ENCODE measurements at regions not wholly inside any gene's neighbourhood (a gene's known extent, or its start where the extent isn't known, plus 50 kb on each side); places are given as distances from the start of the nearest gene placed in this dataset.

DNA sequence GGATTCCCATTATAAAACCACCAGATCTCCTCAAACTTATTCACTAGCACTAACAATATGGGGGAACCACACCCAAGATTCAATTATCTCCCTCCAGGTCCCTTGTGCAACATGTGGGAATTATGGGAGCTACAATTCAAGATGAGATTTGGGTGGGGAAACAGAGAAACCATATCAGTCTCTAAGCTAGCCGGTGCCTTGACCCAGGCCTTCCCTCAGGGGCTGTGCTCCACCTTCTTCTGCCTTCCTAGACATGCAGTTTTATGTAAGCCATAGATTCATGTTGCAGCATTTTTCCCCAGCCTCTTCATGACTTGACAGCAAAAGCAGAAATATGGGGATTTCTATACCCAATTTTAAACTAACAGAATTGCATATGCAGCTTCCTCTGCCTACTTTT lies 559.2 kb downstream of the TNS1 start:
- TF ChIP-seq CTCF (IDR thresholded peaks at IDR 0.05; ENCODE audit: poor library complexity): no peak
- no peak for TF ChIP-seq EZH2 (IDR thresholded peaks at IDR 0.05; ENCODE audit: borderline replicate concordance)
- no peak for TF ChIP-seq EZH2phosphoT487 (IDR thresholded peaks at IDR 0.05; ENCODE audit: low read depth, severe bottlenecking, unreplicated experiment)
